ENCODE measurements at regions not wholly inside any gene's neighbourhood (a gene's known extent, or its start where the extent isn't known, plus 50 kb on each side); places are given as distances from the start of the nearest gene placed in this dataset.

GRCh38 chr1:234706931-234707330 is 97.0 kb upstream of the IRF2BP2 start:
- no peak for TF ChIP-seq TEAD4 (IDR thresholded peaks at IDR 0.05)
- no peak for TF ChIP-seq TCF12 (IDR thresholded peaks at IDR 0.05; ENCODE audit: low read depth)
- TF ChIP-seq CREB1 (IDR thresholded peaks at IDR 0.05; ENCODE audit: low read depth): no peak
- no peak for TF ChIP-seq TAF1 (IDR thresholded peaks at IDR 0.05; ENCODE audit: low read depth)
- no peak for TF ChIP-seq YY1 (IDR thresholded peaks at IDR 0.05; ENCODE audit: low read depth)
- TF ChIP-seq EP300 (IDR thresholded peaks at IDR 0.05; ENCODE audit: borderline replicate concordance): no peak
- no peak for TF ChIP-seq MAX (IDR thresholded peaks at IDR 0.05)
- TF ChIP-seq REST (IDR thresholded peaks at IDR 0.05; ENCODE audit: low read depth): no peak
- no peak for TF ChIP-seq EGR1 (IDR thresholded peaks at IDR 0.05)
- TF ChIP-seq FOXM1 (IDR thresholded peaks at IDR 0.05; ENCODE audit: borderline replicate concordance, low read depth): no peak
- TF ChIP-seq RAD21 (IDR thresholded peaks at IDR 0.05; ENCODE audit: low read depth): no peak
- no peak for TF ChIP-seq USF1 (IDR thresholded peaks at IDR 0.05)
